NCI-H2196 treated with DMSO at 0.1 percent for 48 hours (cell line): ENCODE measurements at regions not wholly inside any gene's neighbourhood (a gene's known extent, or its start where the extent isn't known, plus 50 kb on each side); places are given as distances from the start of the nearest gene placed in this dataset.

Experiments used
- DNase-seq: peaks from one replicate; lab custom pipeline; 2025; ENCODE audit not compliant: unreplicated experiment; lab: John Stamatoyannopoulos, UW

GRCh38 chr18:11237484-11237883 is 88.1 kb upstream of the PIEZO2 start:
- DNase-seq, result no peak

GRCh38 chr18:11237066-11237465 is 87.7 kb upstream of the PIEZO2 start:
- DNase-seq, result no peak

GRCh38 chr18:11224153-11224552 is 74.8 kb upstream of the PIEZO2 start:
- DNase-seq, result no peak

DNA sequence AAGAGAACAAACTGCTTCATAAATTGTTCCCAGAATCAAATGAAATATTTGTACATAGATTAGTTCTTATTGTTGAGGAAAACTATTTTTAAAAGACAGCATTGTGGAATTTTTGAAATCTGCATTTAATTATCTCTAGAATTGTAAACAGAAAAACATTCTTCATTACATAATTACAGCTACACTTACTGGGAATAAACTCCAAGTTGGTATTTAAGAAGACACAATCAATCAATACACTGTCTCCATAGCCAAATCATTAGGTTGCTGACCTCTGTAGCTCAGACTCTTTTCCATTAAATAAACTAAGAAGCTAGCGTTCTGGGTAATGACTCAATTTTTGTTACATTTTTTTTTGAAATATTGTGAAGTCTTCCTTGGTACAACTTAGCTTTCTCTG is 70.2 kb upstream of the PIEZO2 start:
- no peak for DNase-seq

DNA sequence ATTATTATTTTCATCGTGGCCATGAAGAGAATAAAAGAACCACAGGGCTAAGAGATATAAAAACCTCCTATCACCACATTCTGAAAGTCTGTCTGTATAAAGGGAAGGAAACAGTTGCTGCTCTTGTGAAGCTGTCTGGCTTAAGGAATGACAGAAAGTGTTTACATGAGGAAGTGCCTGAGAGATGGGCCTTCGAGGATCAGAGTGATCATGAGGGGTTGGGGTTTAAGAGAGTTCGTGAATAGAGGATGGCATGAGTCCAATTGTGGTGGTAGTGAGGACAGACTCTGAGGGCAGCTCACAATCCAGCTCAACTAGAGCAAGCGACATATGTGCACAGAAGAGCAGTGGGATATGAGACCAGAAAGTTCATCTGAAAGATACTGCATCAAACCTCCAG is 65.8 kb upstream of the PIEZO2 start:
- no peak for DNase-seq

- no peak for DNase-seq
These were observed 54.7 kb upstream of the PIEZO2 start for GRCh38 chr18:11204020-11204419.

DNA sequence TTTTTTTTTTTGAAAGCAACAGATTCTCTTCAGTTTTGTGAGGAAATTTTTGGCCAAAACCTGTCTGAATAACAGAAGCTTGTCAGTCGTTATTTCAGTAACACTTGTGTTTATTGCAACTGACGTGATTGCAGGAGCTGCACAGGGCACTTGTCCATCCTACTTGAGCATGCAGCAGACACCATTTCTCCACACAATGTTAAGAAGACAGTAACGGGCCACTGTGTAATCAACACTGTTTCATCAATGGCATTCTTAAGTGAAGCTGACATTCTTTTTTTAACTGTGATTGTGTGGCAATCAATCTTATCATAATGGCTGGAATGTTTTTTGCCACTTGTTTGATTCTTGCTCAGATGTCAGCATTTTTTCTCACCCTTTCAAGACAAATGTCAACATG is 50.1 kb upstream of the PIEZO2 start:
- DNase-seq, result no peak
